B cell (primary cell): ENCODE measurements at regions not wholly inside any gene's neighbourhood (a gene's known extent, or its start where the extent isn't known, plus 50 kb on each side); places are given as distances from the start of the nearest gene placed in this dataset.
"Not testable (repeated sequence)": the region's sequence is repeated elsewhere in the genome, so short reads cannot be mapped to it uniquely, and the experiment has no call there.

Source experiments
- ATAC-seq: fragments of 200-7000 bp; cut with Tn5 transposase; one replicate; pipeline ENCODE4 v1.10.0; 2021; ENCODE audit warnings: low read depth, mild to moderate bottlenecking, moderate number of reproducible peaks, moderate library complexity
- CTCF ChIA-PET: fragments of 350-600 bp; sonication (Branson Sonifier 250); formaldehyde crosslinking; loops from one replicate; lab custom pipeline; 2021; ENCODE audit warnings: antibody characterized with exemption, inconsistent platforms; lab: Charles Lee
- POLR2A ChIA-PET: fragments of 350-600 bp; sonication (Branson Sonifier 250); formaldehyde crosslinking; loops from one replicate; lab custom pipeline; 2021; ENCODE audit warnings: antibody characterized with exemption; lab: Charles Lee
- DNase-seq: peaks from one replicate; pipeline ENCODE4 v3.0.0; 2013
- H2AFZ ChIP-seq: 2 replicates; pipeline ENCODE4 v1.6.1; 2012; ENCODE audit warnings: mild to moderate bottlenecking, low read depth, low read length; ENCODE audit not compliant: insufficient read depth, poor library complexity, severe bottlenecking
- H3K27ac ChIP-seq, 2 donors: 1 replicate in 1 of 2; 2 replicates in 1 of 2; pipeline ENCODE4 v1.5.1; 2012 to 2013; ENCODE audit warnings: low read length in 2 of 2, mild to moderate bottlenecking in 2 of 2, moderate library complexity in 1 of 2
- H3K27me3 ChIP-seq, 4 experiments: fragments of 200-600 bp in 1 of 4; sonication (generic) in 1 of 4; replicated peaks in 1 of 4; 1 replicate in 2 of 4; 2 replicates in 2 of 4; pipeline versions ENCODE4 v1.6.1 to v1.7.0; 2013 to 2016; ENCODE audit warnings: low read length in 3 of 4, mild to moderate bottlenecking in 2 of 4, mixed read lengths in 1 of 4, moderate library complexity in 1 of 4; ENCODE audit not compliant: insufficient read depth in 4 of 4, control insufficient read depth in 3 of 4; ENCODE audit errors: control extremely low read depth in 1 of 4
- H3K36me3 ChIP-seq, 2 experiments: replicated peaks in 1 of 2; 1 replicate in 1 of 2; 2 replicates in 1 of 2; pipeline versions ENCODE4 v1.6.1 to v1.7.1; 2013; ENCODE audit warnings: low read length in 1 of 2; ENCODE audit not compliant: insufficient read depth in 2 of 2, control insufficient read depth in 1 of 2; ENCODE audit errors: control extremely low read depth in 1 of 2, extremely low read depth in 1 of 2
- H3K4me1 ChIP-seq, 2 donors: fragments of 200-600 bp in 1 of 2; sonication (generic) in 1 of 2; 1 replicate in 1 of 2; 2 replicates in 1 of 2; pipeline versions ENCODE4 v1.5.1 to v1.6.1; 2013 to 2017; ENCODE audit warnings: low read length in 2 of 2; ENCODE audit not compliant: control insufficient read depth in 2 of 2, insufficient read depth in 2 of 2
- H3K4me2 ChIP-seq: replicated peaks from 2 replicates; pipeline ENCODE3; 2012; ENCODE audit warnings: mild to moderate bottlenecking, low read depth, low read length; ENCODE audit not compliant: poor library complexity, severe bottlenecking
- H3K4me3 ChIP-seq, 5 experiments: fragments of 200-600 bp in 1 of 5; sonication (generic) in 1 of 5; 1 replicate in 3 of 5; 2 replicates in 2 of 5; pipeline versions ENCODE4 v1.5.1 to v1.7.0; 2011 to 2016; ENCODE audit warnings: low read length in 4 of 5, mild to moderate bottlenecking in 4 of 5, low read depth in 2 of 5, control low read depth in 1 of 5, moderate library complexity in 1 of 5; ENCODE audit not compliant: insufficient read depth in 1 of 5; ENCODE audit errors: control extremely low read depth in 1 of 5, extremely low read depth in 1 of 5
- H3K79me2 ChIP-seq: fragments of 200-600 bp; sonication (generic); one replicate; pipeline ENCODE4 v1.6.0; 2016; ENCODE audit warnings: low read length; ENCODE audit not compliant: control insufficient read depth, insufficient read depth
- H3K9ac ChIP-seq: fragments of 200-600 bp; sonication (generic); 2 replicates; pipeline ENCODE4 v1.6.1; 2017; ENCODE audit warnings: mild to moderate bottlenecking, low read length, moderate library complexity
- H3K9me3 ChIP-seq, 3 donors: one replicate each; pipeline versions ENCODE4 v1.6.1 to v1.7.1; 2013; ENCODE audit warnings: low read length in 2 of 3; ENCODE audit not compliant: control insufficient read depth in 2 of 3, insufficient read depth in 1 of 3; ENCODE audit errors: control extremely low read depth in 1 of 3
- H4K20me1 ChIP-seq: 2 replicates; pipeline ENCODE4 v1.6.0; 2012; ENCODE audit warnings: mild to moderate bottlenecking, low read length; ENCODE audit not compliant: insufficient read depth, control insufficient read depth, poor library complexity, severe bottlenecking
- H3K27ac Mint-ChIP-seq: one replicate; pipeline ENCODE4 v1.8.0; 2021; ENCODE audit warnings: mixed read lengths
- H3K27me3 Mint-ChIP-seq: one replicate; pipeline ENCODE4 v1.8.0; 2021; ENCODE audit warnings: mixed read lengths
- H3K4me1 Mint-ChIP-seq: one replicate; pipeline ENCODE4 v1.8.0; 2021; ENCODE audit warnings: mixed read lengths
- H3K4me3 Mint-ChIP-seq: one replicate; pipeline ENCODE4 v1.8.0; 2021; ENCODE audit warnings: mixed read lengths
- H3K9me3 Mint-ChIP-seq: one replicate; pipeline ENCODE4 v1.8.0; 2022; ENCODE audit warnings: mixed read lengths; ENCODE audit not compliant: insufficient read depth
- EZH2 ChIP-seq: IDR thresholded peaks from 2 replicates; pipeline ENCODE4 v1.6.1; 2012; ENCODE audit warnings: borderline replicate concordance, low read depth, mild to moderate bottlenecking, moderate library complexity, low read length; ENCODE audit not compliant: insufficient read depth, poor library complexity, severe bottlenecking
- WGBS: methylation state at CpG from one replicate; pipeline ENCODE4 v1.1.5; 2013; ENCODE audit warnings: missing lambda C conversion rate; ENCODE audit not compliant: insufficient coverage; 5-methylcytosine and 5-hydroxymethylcytosine counted together
- intact Hi-C: fragments of 100-400 bp; cut with micrococcal nuclease; formaldehyde crosslinking; loops from one replicate; pipeline ENCODE4 v1.10.0; 2022
- TF ChIP-seq, protein P1 (sequence below): fragments of 200-600 bp; IDR thresholded peaks from one replicate; pipeline ENCODE4 v1.8.0; 2022; ENCODE audit warnings: antibody characterized with exemption, mild to moderate bottlenecking

GRCh38 chr7:9719303-9719702 is 1254.4 kb upstream of the PHF14 start:
- Mint-ChIP-seq H3K27me3 (no peaks in the 10 kb centered on the region), H3K4me3 (no peak overlapping the region), H3K9me3 (no peaks in the 10 kb centered on the region), H3K4me1 (no peaks in the 10 kb centered on the region), H3K27ac (no peak overlapping the region)
- ATAC-seq, result no peak
- H3K9ac ChIP-seq, result no peak overlapping the region
- no peaks in the 10 kb centered on the region for H3K36me3 ChIP-seq
- H3K27me3 ChIP-seq, result no peaks in the 10 kb centered on the region
- peaks cover 0 to 5% (median 0%) of the 10 kb centered on the region in 3 donors for H3K9me3 ChIP-seq
- 100% methylated on average over 4 of the region's 4 CpGs for WGBS
- no peaks in the 10 kb centered on the region for H4K20me1 ChIP-seq
- TF ChIP-seq EZH2, result no peak
- TF ChIP-seq, protein P1, sequence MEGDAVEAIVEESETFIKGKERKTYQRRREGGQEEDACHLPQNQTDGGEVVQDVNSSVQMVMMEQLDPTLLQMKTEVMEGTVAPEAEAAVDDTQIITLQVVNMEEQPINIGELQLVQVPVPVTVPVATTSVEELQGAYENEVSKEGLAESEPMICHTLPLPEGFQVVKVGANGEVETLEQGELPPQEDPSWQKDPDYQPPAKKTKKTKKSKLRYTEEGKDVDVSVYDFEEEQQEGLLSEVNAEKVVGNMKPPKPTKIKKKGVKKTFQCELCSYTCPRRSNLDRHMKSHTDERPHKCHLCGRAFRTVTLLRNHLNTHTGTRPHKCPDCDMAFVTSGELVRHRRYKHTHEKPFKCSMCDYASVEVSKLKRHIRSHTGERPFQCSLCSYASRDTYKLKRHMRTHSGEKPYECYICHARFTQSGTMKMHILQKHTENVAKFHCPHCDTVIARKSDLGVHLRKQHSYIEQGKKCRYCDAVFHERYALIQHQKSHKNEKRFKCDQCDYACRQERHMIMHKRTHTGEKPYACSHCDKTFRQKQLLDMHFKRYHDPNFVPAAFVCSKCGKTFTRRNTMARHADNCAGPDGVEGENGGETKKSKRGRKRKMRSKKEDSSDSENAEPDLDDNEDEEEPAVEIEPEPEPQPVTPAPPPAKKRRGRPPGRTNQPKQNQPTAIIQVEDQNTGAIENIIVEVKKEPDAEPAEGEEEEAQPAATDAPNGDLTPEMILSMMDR, result no peak
- no peak overlapping the region for H2AFZ ChIP-seq
- ChIA-PET POLR2A (no interaction called here), CTCF (no interaction called here)
- H3K79me2 ChIP-seq, result no peaks in the 10 kb centered on the region
- no peak overlapping the region for H3K4me2 ChIP-seq
- H3K4me1 ChIP-seq, result no peaks in the 10 kb centered on the region
- intact Hi-C loops, result no loop called here
- no peak overlapping the region for H3K27ac ChIP-seq
- no peak for DNase-seq
- H3K4me3 ChIP-seq, result no peak overlapping the region

GRCh38 chr7:9719721-9720120 is 1254.0 kb upstream of the PHF14 start:
- POLR2A ChIA-PET, result no interaction called here
- no peak overlapping the region for H3K4me3 ChIP-seq
- H3K4me1 ChIP-seq, result no peaks in the 10 kb centered on the region
- Mint-ChIP-seq H3K4me3 (no peak overlapping the region), H3K27me3 (no peaks in the 10 kb centered on the region), H3K27ac (no peak overlapping the region), H3K9me3 (no peaks in the 10 kb centered on the region), H3K4me1 (no peaks in the 10 kb centered on the region)
- H3K9me3 ChIP-seq, result peaks cover 0 to 5% (median 0%) of the 10 kb centered on the region in 3 donors
- H3K79me2 ChIP-seq, result no peaks in the 10 kb centered on the region
- no peak overlapping the region for H3K27ac ChIP-seq
- H3K27me3 ChIP-seq, result no peaks in the 10 kb centered on the region
- intact Hi-C loops, result no loop called here
- no peak overlapping the region for H3K4me2 ChIP-seq
- ATAC-seq (no peak), DNase-seq (no peak)
- no peak for TF ChIP-seq EZH2
- TF ChIP-seq, protein P1, result no peak
- H3K9ac ChIP-seq, result no peak overlapping the region
- H4K20me1 ChIP-seq, result no peaks in the 10 kb centered on the region
- H2AFZ ChIP-seq, result no peak overlapping the region
- H3K36me3 ChIP-seq, result no peaks in the 10 kb centered on the region
- WGBS, result no CpG with 5 or more reads among the region's 3 CpGs
- CTCF ChIA-PET, result no interaction called here

- H3K4me1 ChIP-seq, H3K79me2 ChIP-seq, POLR2A ChIA-PET, H3K4me3 ChIP-seq, H3K27me3 Mint-ChIP-seq, H3K4me3 Mint-ChIP-seq, H2AFZ ChIP-seq, H3K9ac ChIP-seq, H3K27me3 ChIP-seq, H3K9me3 Mint-ChIP-seq, H3K27ac Mint-ChIP-seq, intact Hi-C loops, DNase-seq, H3K27ac ChIP-seq, ATAC-seq, H3K4me1 Mint-ChIP-seq, CTCF ChIA-PET, H4K20me1 ChIP-seq, H3K36me3 ChIP-seq, H3K4me2 ChIP-seq: not testable (repeated sequence)
- WGBS, result 95% methylated on average over 31 of the region's 60 CpGs
- peaks cover 0 to 24% (median 0%) of the 10 kb centered on the region in 3 donors for H3K9me3 ChIP-seq
Observed at GRCh38 chr7:9725940-9726663, 1247.6 kb upstream of the PHF14 start.
